Esophagus muscularis mucosa (tissue), 4 donors: ENCODE measurements at regions not wholly inside any gene's neighbourhood (a gene's known extent, or its start where the extent isn't known, plus 50 kb on each side); places are given as distances from the start of the nearest gene placed in this dataset.

Experiments
- CTCF ChIP-seq, 3 experiments: fragments of 200-600 bp in 2 of 3; fragments of 450-650 bp in 1 of 3; sonication (generic) in 2 of 3; IDR thresholded peaks; one replicate each; pipeline ENCODE4 v1.5.1; 2017 to 2019; ENCODE audit warnings: antibody characterized with exemption in 3 of 3, mild to moderate bottlenecking in 2 of 3, moderate library complexity in 1 of 3
- EP300 ChIP-seq: sonication (generic); formaldehyde crosslinking; IDR thresholded peaks from one replicate; pipeline ENCODE4 v1.6.1; 2017; ENCODE audit warnings: antibody characterized with exemption
- POLR2A ChIP-seq: fragments of 450-650 bp; IDR thresholded peaks from one replicate; pipeline ENCODE4 v1.6.1; 2017; ENCODE audit warnings: antibody characterized with exemption, moderate library complexity, mild to moderate bottlenecking, low read depth
- POLR2AphosphoS5 ChIP-seq, 2 donors: sonication (generic); formaldehyde crosslinking; IDR thresholded peaks; one replicate each; pipeline ENCODE4 v1.6.1; 2017; ENCODE audit warnings: antibody characterized with exemption in 2 of 2

- no peak for TF ChIP-seq POLR2AphosphoS5 (IDR thresholded peaks at IDR 0.05)
- TF ChIP-seq CTCF (IDR thresholded peaks at IDR 0.05), result no peak
- TF ChIP-seq EP300, result no peak
- TF ChIP-seq POLR2A, result no peak
Measured at GRCh38 chr17:74134991-74135390, 68.5 kb upstream of the RPL38 start.
